Neuronal stem cell (in vitro differentiated cells): ENCODE measurements at regions not wholly inside any gene's neighbourhood (a gene's known extent, or its start where the extent isn't known, plus 50 kb on each side); places are given as distances from the start of the nearest gene placed in this dataset.

ENCODE experiments used
- DNase-seq: peaks from one replicate; pipeline ENCODE4 v3.0.0-alpha.2; 2013; ENCODE audit warnings: low spot score
- H2AFZ ChIP-seq: one replicate; pipeline ENCODE4 v1.6.1; 2013; ENCODE audit warnings: mild to moderate bottlenecking, low read length, inconsistent platforms
- H2AK5ac ChIP-seq: 2 replicates; pipeline ENCODE4 v1.6.1; 2013; ENCODE audit warnings: low read depth, mild to moderate bottlenecking, inconsistent platforms, low read length, moderate library complexity, mixed read lengths
- H2BK120ac ChIP-seq: 2 replicates; pipeline ENCODE4 v1.6.1; 2013; ENCODE audit warnings: low read depth, mild to moderate bottlenecking, inconsistent platforms, low read length, moderate library complexity, mixed read lengths
- H2BK12ac ChIP-seq: one replicate; pipeline ENCODE4 v1.6.1; 2013; ENCODE audit warnings: low read length, inconsistent platforms
- H2BK15ac ChIP-seq: 2 replicates; pipeline ENCODE4 v1.6.1; 2013; ENCODE audit warnings: mild to moderate bottlenecking, low read length, inconsistent platforms, mixed read lengths
- H2BK5ac ChIP-seq: one replicate; pipeline ENCODE4 v1.6.1; 2013; ENCODE audit warnings: inconsistent platforms, mild to moderate bottlenecking, low read length, moderate library complexity
- H3K14ac ChIP-seq: one replicate; pipeline ENCODE4 v1.6.1; 2013; ENCODE audit warnings: low read length, inconsistent platforms
- H3K18ac ChIP-seq: 2 replicates; pipeline ENCODE4 v1.6.1; 2013; ENCODE audit warnings: low read length, inconsistent platforms
- H3K23ac ChIP-seq: 2 replicates; pipeline ENCODE4 v1.6.1; 2013; ENCODE audit warnings: low read depth, mild to moderate bottlenecking, mixed read lengths, low read length, inconsistent platforms; ENCODE audit not compliant: poor library complexity
- H3K27ac ChIP-seq: replicated peaks from 3 replicates; pipeline ENCODE4 v1.5.1; 2013; ENCODE audit warnings: low read length, inconsistent platforms
- H3K27me3 ChIP-seq, 3 experiments: 2 replicates each; pipeline ENCODE4 v1.6.1; 2013; ENCODE audit warnings: low read length in 3 of 3, mild to moderate bottlenecking in 2 of 3, inconsistent platforms in 1 of 3, low read depth in 1 of 3, mixed read lengths in 1 of 3, moderate library complexity in 1 of 3; ENCODE audit not compliant: control insufficient read depth in 3 of 3, insufficient read depth in 3 of 3
- H3K36me3 ChIP-seq, 2 donors: replicated peaks in 1 of 2; 2 replicates each; pipeline ENCODE4 v1.6.1; 2013; ENCODE audit warnings: low read length in 2 of 2; ENCODE audit not compliant: control insufficient read depth in 2 of 2, insufficient read depth in 2 of 2
- H3K4ac ChIP-seq: 2 replicates; pipeline ENCODE4 v1.6.1; 2013; ENCODE audit warnings: inconsistent platforms, mild to moderate bottlenecking, low read length, moderate library complexity
- H3K4me1 ChIP-seq, 2 donors: 1 replicate in 1 of 2; 2 replicates in 1 of 2; pipeline ENCODE4 v1.6.1; 2013; ENCODE audit warnings: low read length in 2 of 2, low read depth in 1 of 2; ENCODE audit not compliant: control insufficient read depth in 2 of 2, insufficient read depth in 1 of 2
- H3K4me2 ChIP-seq: one replicate; pipeline ENCODE4 v1.6.1; 2013; ENCODE audit warnings: mild to moderate bottlenecking, low read length, inconsistent platforms; ENCODE audit not compliant: insufficient read depth, poor library complexity, severe bottlenecking
- H3K4me3 ChIP-seq, 2 donors: 2 replicates each; pipeline ENCODE4 v1.5.1; 2013; ENCODE audit warnings: low read length in 2 of 2, mild to moderate bottlenecking in 2 of 2, inconsistent platforms in 1 of 2, moderate library complexity in 1 of 2
- H3K79me1 ChIP-seq: one replicate; pipeline ENCODE4 v1.6.1; 2013; ENCODE audit warnings: low read depth, mild to moderate bottlenecking, inconsistent platforms, low read length, moderate library complexity
- H3K9ac ChIP-seq: one replicate; pipeline ENCODE4 v1.6.1; 2013; ENCODE audit warnings: mild to moderate bottlenecking, low read depth, low read length, inconsistent platforms; ENCODE audit not compliant: poor library complexity
- H3K9me3 ChIP-seq, 2 donors: replicated peaks in 1 of 2; 2 replicates each; pipeline versions ENCODE3 to v1.6.1; 2013; ENCODE audit warnings: low read length in 2 of 2, mild to moderate bottlenecking in 2 of 2, inconsistent platforms in 1 of 2, low read depth in 1 of 2, mixed read lengths in 1 of 2, moderate library complexity in 1 of 2; ENCODE audit not compliant: control insufficient read depth in 2 of 2, insufficient read depth in 1 of 2
- H4K8ac ChIP-seq: one replicate; pipeline ENCODE4 v1.6.1; 2013; ENCODE audit warnings: low read depth, mild to moderate bottlenecking, inconsistent platforms, low read length, moderate library complexity
- H4K91ac ChIP-seq: one replicate; pipeline ENCODE4 v1.6.1; 2013; ENCODE audit warnings: low read length, low read depth, mild to moderate bottlenecking, inconsistent platforms; ENCODE audit not compliant: poor library complexity
- WGBS, 2 donors: extraction: QIAGEN DNeasy Blood & Tissue Kit; methylation state at CpG; one replicate each; pipeline ENCODE4 v1.1.7; 2013; ENCODE audit warnings: missing lambda C conversion rate in 2 of 2, mixed read lengths in 1 of 2; ENCODE audit not compliant: insufficient read length in 2 of 2, insufficient replicate concordance in 1 of 2; ENCODE audit errors: extremely low coverage in 2 of 2; 5-methylcytosine and 5-hydroxymethylcytosine counted together

DNA sequence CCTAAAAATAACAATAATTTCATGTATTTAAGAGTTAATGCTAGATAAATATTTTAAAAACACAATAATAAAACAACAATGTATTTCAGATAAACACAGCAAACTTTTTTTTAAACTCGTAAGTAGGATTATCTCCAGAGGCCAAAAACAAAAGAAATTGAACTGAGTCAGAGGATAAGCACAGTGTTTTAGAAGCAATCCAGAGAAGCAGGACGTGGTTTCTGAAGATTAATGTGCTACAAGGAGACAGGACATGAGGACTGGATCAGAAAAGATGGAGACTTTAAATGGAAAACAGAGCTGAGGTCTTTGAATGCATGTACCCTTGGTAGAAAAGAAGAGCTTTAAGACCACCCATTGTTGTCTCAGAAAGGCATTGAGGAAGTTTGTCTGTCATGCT lies 491.2 kb upstream of the TLE4 start:
- no peak overlapping the region for H2BK5ac ChIP-seq

DNA sequence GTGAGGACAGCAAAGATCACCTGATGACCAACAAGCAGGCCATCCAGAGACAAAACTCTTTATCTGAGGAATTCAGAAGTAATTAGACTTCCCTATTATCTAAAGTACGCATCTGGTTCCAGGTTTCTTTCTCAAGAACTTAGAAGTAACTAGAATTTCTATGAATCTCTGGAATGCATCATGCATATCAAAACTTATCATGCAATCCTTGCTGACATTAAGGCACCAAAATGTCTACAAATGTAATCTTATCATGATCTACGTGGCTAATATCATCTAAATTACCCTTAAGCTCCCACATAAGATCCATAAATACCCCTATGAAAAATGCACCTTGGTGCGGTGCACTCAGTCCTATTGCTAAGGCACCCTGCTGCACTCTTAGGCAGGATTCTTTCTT lies 488.1 kb upstream of the TLE4 start:
- Histone ChIP-seq H3K18ac (no peak overlapping the region), H3K27ac (no peak overlapping the region), H3K4me3 (no peak overlapping the region), H3K23ac (no peak overlapping the region), H2BK120ac (no peak overlapping the region), H2AFZ (no peak overlapping the region), H3K27me3 (no peaks in the 10 kb centered on the region), H3K79me1 (no peaks in the 10 kb centered on the region), H2BK15ac (no peak overlapping the region), H2BK5ac (no peak overlapping the region), H3K9me3 (peaks cover 0 to 2% of the 10 kb centered on the region in 2 donors), H3K4ac (no peak overlapping the region), H4K91ac (no peak overlapping the region), H2AK5ac (no peak overlapping the region), H3K4me1 (peaks cover 0 to 2% of the 10 kb centered on the region in 2 donors), H2BK12ac (no peak overlapping the region), H3K14ac (no peak overlapping the region), H3K9ac (no peak overlapping the region), H3K36me3 (no peaks in the 10 kb centered on the region), H4K8ac (no peak overlapping the region), H3K4me2 (no peak overlapping the region)
- no CpG with 5 or more reads among the region's 3 CpGs for WGBS, 2 donors
- DNase-seq: no peak

More for the DNA sequence above, 491.2 kb upstream of the TLE4 start:
- Histone ChIP-seq H3K23ac (no peak overlapping the region), H3K4me3 (no peak overlapping the region), H3K9me3 (no peaks in the 10 kb centered on the region), H3K36me3 (no peaks in the 10 kb centered on the region), H4K91ac (no peak overlapping the region), H3K4ac (no peak overlapping the region), H2AFZ (no peak overlapping the region), H3K9ac (no peak overlapping the region), H3K18ac (no peak overlapping the region), H3K4me2 (no peak overlapping the region), H4K8ac (no peak overlapping the region), H2BK15ac (no peak overlapping the region), H2BK120ac (no peak overlapping the region), H3K27me3 (no peaks in the 10 kb centered on the region), H3K27ac (no peak overlapping the region), H3K14ac (no peak overlapping the region), H2AK5ac (no peak overlapping the region), H3K4me1 (peaks cover 0 to 2% of the 10 kb centered on the region in 2 donors), H3K79me1 (no peaks in the 10 kb centered on the region), H2BK12ac (no peak overlapping the region)
- DNase-seq: no peak
- WGBS, 2 donors: no CpG with 5 or more reads among the region's 2 CpGs

- no CpG with 5 or more reads among the region's 2 CpGs for WGBS, 2 donors
- H2AK5ac ChIP-seq: no peak overlapping the region
Observed at GRCh38 chr9:79087133-79087532, 484.6 kb upstream of the TLE4 start.

GRCh38 chr9:79089054-79089560 lies 482.7 kb upstream of the TLE4 start:
- H2BK15ac ChIP-seq: no peak overlapping the region
- H4K8ac ChIP-seq: no peak overlapping the region
- no peak overlapping the region for H2AK5ac ChIP-seq
- DNase-seq: no peak
- no peaks in the 10 kb centered on the region for H3K79me1 ChIP-seq
- H3K18ac ChIP-seq: no peak overlapping the region
- no peak overlapping the region for H3K4ac ChIP-seq
- no peak overlapping the region for H2BK120ac ChIP-seq
- H3K4me1 ChIP-seq: no peaks in the 10 kb centered on the region
- H2BK12ac ChIP-seq: no peak overlapping the region
- no peak overlapping the region for H3K4me2 ChIP-seq
- peaks cover 0 to 4% of the 10 kb centered on the region in 2 donors for H3K9me3 ChIP-seq
- no peak overlapping the region for H4K91ac ChIP-seq
- H3K4me3 ChIP-seq: no peak overlapping the region
- no peak overlapping the region for H3K9ac ChIP-seq
- no peak overlapping the region for H2AFZ ChIP-seq
- H3K27me3 ChIP-seq: no peaks in the 10 kb centered on the region
- H2BK5ac ChIP-seq: no peak overlapping the region
- no peak overlapping the region for H3K27ac ChIP-seq
- H3K23ac ChIP-seq: no peak overlapping the region
- H3K36me3 ChIP-seq: no peaks in the 10 kb centered on the region
- H3K14ac ChIP-seq: no peak overlapping the region

More at GRCh38 chr9:79087133-79087532, 484.6 kb upstream of the TLE4 start:
- Histone ChIP-seq H3K36me3 (no peaks in the 10 kb centered on the region), H3K4me2 (no peak overlapping the region), H4K8ac (no peak overlapping the region), H3K4me1 (no peaks in the 10 kb centered on the region), H3K14ac (no peak overlapping the region), H2BK15ac (no peak overlapping the region), H3K4me3 (no peak overlapping the region), H4K91ac (no peak overlapping the region), H2BK120ac (no peak overlapping the region), H2BK5ac (no peak overlapping the region), H3K9ac (no peak overlapping the region), H3K18ac (no peak overlapping the region), H3K79me1 (no peaks in the 10 kb centered on the region), H2BK12ac (no peak overlapping the region), H3K27ac (no peak overlapping the region), H3K4ac (no peak overlapping the region), H2AFZ (no peak overlapping the region), H3K23ac (no peak overlapping the region), H3K27me3 (no peaks in the 10 kb centered on the region), H3K9me3 (peaks cover 0 to 4% of the 10 kb centered on the region in 2 donors)
- no peak for DNase-seq
